ENCODE measurements at regions not wholly inside any gene's neighbourhood (a gene's known extent, or its start where the extent isn't known, plus 50 kb on each side); places are given as distances from the start of the nearest gene placed in this dataset.

GRCh38 chr11:29029452-29029851, 921.3 kb downstream of the METTL15 start:
- no peaks in the 10 kb centered on the region for H3K4me1 Mint-ChIP-seq
- intact Hi-C loops (cut with DNase I, micrococcal nuclease): no loop called here
- no peak for ATAC-seq

GRCh38 chr11:29027436-29027835, 919.2 kb downstream of the METTL15 start:
- Mint-ChIP-seq H3K36me3 (ENCODE audit: low read depth) (no peaks in the 10 kb centered on the region), H3K27me3 (no peaks in the 10 kb centered on the region), H3K9me3 (ENCODE audit: low read depth) (peaks cover 8% of the 10 kb centered on the region), H3K27ac (no peak overlapping the region), H3K4me1 (no peaks in the 10 kb centered on the region), H3K4me3 (no peak overlapping the region)
- intact Hi-C loops (cut with DNase I, micrococcal nuclease): no loop called here
- no peak for DNase-seq
- ChIA-PET CTCF (no interaction called here), POLR2A (no interaction called here)
- no peak for ATAC-seq

More at GRCh38 chr11:29029452-29029851, 921.3 kb downstream of the METTL15 start:
- no peaks in the 10 kb centered on the region for H3K27me3 Mint-ChIP-seq
- CTCF ChIA-PET: interaction anchor here (1.2 kb wide), 1 partner anchor 12 kb away, joined by 4 read pairs; no protein-coding TSS in a partner anchor
- no peaks in the 10 kb centered on the region for H3K36me3 Mint-ChIP-seq (ENCODE audit: low read depth)
- no peak overlapping the region for H3K27ac Mint-ChIP-seq
- POLR2A ChIA-PET: no interaction called here
- peaks cover 8% of the 10 kb centered on the region for H3K9me3 Mint-ChIP-seq (ENCODE audit: low read depth)
- H3K4me3 Mint-ChIP-seq: no peak overlapping the region
- no peak for DNase-seq

GRCh38 chr11:29026286-29026685, 918.1 kb downstream of the METTL15 start:
- ChIA-PET POLR2A (no interaction called here), CTCF (no interaction called here)
- intact Hi-C loops (cut with DNase I, micrococcal nuclease): no loop called here
- Mint-ChIP-seq H3K4me3 (no peak overlapping the region), H3K9me3 (ENCODE audit: low read depth) (peaks cover 11% of the 10 kb centered on the region), H3K4me1 (no peaks in the 10 kb centered on the region), H3K27me3 (no peaks in the 10 kb centered on the region), H3K36me3 (ENCODE audit: low read depth) (no peaks in the 10 kb centered on the region), H3K27ac (no peak overlapping the region)
- DNase-seq: no peak
- no peak for ATAC-seq

DNA sequence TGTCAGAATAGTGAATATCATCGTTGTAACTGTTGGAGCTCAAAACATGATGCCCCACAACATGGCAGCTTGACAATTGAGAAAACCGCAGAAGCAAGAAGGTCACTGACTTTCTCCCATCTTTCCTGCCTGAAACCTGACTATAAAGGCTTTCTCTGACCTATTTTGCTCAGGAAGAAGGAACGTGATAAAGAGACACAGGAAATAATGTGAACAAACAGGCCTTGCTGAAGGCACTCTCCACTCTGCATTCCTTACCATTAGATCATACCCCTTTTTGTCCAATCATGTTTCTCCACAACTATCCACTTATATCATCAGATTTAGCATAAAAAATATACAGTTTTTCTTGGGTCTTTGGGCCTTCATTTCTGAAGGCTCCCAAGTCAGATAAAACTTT, 916.8 kb downstream of the METTL15 start:
- peaks cover 11% of the 10 kb centered on the region for H3K9me3 Mint-ChIP-seq (ENCODE audit: low read depth)
- no peak overlapping the region for H3K4me3 Mint-ChIP-seq
- CTCF ChIA-PET: no interaction called here
- DNase-seq (no peak), ATAC-seq (no peak)
- POLR2A ChIA-PET: no interaction called here
- no peaks in the 10 kb centered on the region for H3K36me3 Mint-ChIP-seq (ENCODE audit: low read depth)
- H3K27me3 Mint-ChIP-seq: no peaks in the 10 kb centered on the region
- intact Hi-C loops (cut with DNase I, micrococcal nuclease): no loop called here
- H3K27ac Mint-ChIP-seq: no peak overlapping the region
- H3K4me1 Mint-ChIP-seq: no peaks in the 10 kb centered on the region

- H3K4me1 Mint-ChIP-seq: no peaks in the 10 kb centered on the region
- no peak for DNase-seq
- ChIA-PET CTCF (no interaction called here), POLR2A (no interaction called here)
- intact Hi-C loops (cut with DNase I, micrococcal nuclease): no loop called here
- H3K27ac Mint-ChIP-seq: no peak overlapping the region
- peaks cover 11% of the 10 kb centered on the region for H3K9me3 Mint-ChIP-seq (ENCODE audit: low read depth)
- H3K27me3 Mint-ChIP-seq: no peaks in the 10 kb centered on the region
- ATAC-seq: no peak
- H3K36me3 Mint-ChIP-seq (ENCODE audit: low read depth): no peaks in the 10 kb centered on the region
- H3K4me3 Mint-ChIP-seq: no peak overlapping the region
Observed at GRCh38 chr11:29024386-29024785, 916.2 kb downstream of the METTL15 start.

DNA sequence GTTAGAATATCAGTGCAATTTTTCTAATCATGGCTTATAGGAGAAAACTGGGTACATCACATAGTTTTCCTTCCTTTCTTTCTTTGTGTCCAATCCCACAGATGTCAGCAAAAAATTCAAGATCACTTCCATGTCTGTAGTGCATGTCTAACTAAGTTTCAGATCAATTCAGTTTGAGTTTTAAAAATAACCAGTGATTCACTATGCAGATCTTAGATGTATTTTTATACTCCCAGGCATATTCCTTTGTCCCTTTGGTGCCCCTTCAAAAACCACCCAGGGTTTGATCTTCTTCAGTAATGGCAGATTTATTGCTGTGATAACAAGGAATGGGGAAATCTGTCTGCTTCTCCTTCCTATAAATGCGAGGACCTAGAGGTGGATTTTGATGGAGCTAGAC, 915.6 kb downstream of the METTL15 start:
- Mint-ChIP-seq H3K36me3 (ENCODE audit: low read depth) (no peaks in the 10 kb centered on the region), H3K4me1 (no peaks in the 10 kb centered on the region), H3K27ac (no peak overlapping the region), H3K9me3 (ENCODE audit: low read depth) (peaks cover 11% of the 10 kb centered on the region), H3K4me3 (no peak overlapping the region), H3K27me3 (no peaks in the 10 kb centered on the region)
- ChIA-PET CTCF (no interaction called here), POLR2A (no interaction called here)
- intact Hi-C loops (cut with DNase I, micrococcal nuclease): no loop called here
- ATAC-seq: no peak
- DNase-seq: no peak

- ATAC-seq (no peak), DNase-seq (no peak)
- no peaks in the 10 kb centered on the region for H3K27me3 Mint-ChIP-seq
- intact Hi-C loops (cut with DNase I, micrococcal nuclease): no loop called here
- CTCF ChIA-PET: no interaction called here
- H3K4me1 Mint-ChIP-seq: no peaks in the 10 kb centered on the region
- H3K36me3 Mint-ChIP-seq (ENCODE audit: low read depth): no peaks in the 10 kb centered on the region
- no peak overlapping the region for H3K4me3 Mint-ChIP-seq
- no peak overlapping the region for H3K27ac Mint-ChIP-seq
- POLR2A ChIA-PET: no interaction called here
- H3K9me3 Mint-ChIP-seq (ENCODE audit: low read depth): peaks cover 7% of the 10 kb centered on the region
Observed at GRCh38 chr11:29022676-29023075, 914.5 kb downstream of the METTL15 start.

DNA sequence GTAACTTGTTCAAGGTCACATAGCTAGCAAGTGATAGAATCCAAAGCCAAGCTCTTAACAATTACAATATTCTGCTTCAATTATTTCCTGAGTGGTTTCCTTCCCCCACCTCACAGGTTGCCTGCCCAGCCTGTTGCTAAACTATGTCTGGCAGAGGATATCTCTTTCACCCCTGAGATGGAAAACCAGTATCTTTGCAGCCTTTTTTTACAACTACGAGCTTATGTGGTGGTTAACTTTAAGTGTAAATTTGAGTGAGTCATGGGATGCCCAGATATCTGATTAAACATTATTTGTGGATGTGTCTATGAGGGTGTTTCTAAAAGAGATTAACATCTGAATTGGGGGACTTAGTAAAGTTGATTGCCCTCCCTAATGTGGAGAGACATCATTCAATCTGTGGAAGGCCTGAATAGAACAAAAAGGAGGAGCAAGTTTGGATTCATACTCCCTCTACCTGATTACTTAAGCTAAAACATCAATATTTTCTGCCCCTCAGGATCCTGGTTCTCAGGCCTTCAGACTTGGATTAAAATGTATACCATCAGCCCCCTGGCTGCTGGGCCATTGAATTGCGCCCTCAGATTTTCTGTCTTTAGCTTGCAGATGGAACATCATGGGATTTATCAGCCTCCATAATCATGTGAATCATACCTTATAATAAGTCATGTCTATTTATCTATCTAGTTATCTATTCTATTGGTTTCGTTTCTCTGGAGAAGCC, 911.9 kb downstream of the METTL15 start:
- Mint-ChIP-seq H3K36me3 (ENCODE audit: low read depth) (no peaks in the 10 kb centered on the region), H3K27ac (no peak overlapping the region)
- POLR2A ChIA-PET: no interaction called here

GRCh38 chr11:29018631-29019030, 910.4 kb downstream of the METTL15 start:
- ATAC-seq: no peak
- Mint-ChIP-seq H3K27me3 (no peaks in the 10 kb centered on the region), H3K9me3 (ENCODE audit: low read depth) (peaks cover 6% of the 10 kb centered on the region), H3K4me1 (no peaks in the 10 kb centered on the region), H3K36me3 (ENCODE audit: low read depth) (no peaks in the 10 kb centered on the region), H3K4me3 (no peak overlapping the region), H3K27ac (no peak overlapping the region)
- DNase-seq: no peak
- CTCF ChIA-PET: no interaction called here
- intact Hi-C loops (cut with DNase I, micrococcal nuclease): no loop called here
- POLR2A ChIA-PET: no interaction called here

More for the DNA sequence above, 911.9 kb downstream of the METTL15 start:
- no peaks in the 10 kb centered on the region for H3K27me3 Mint-ChIP-seq
- H3K4me3 Mint-ChIP-seq: no peak overlapping the region
- DNase-seq: no peak
- H3K9me3 Mint-ChIP-seq (ENCODE audit: low read depth): peaks cover 6% of the 10 kb centered on the region
- no peaks in the 10 kb centered on the region for H3K4me1 Mint-ChIP-seq
- no peak for ATAC-seq
- CTCF ChIA-PET: no interaction called here
- intact Hi-C loops (cut with DNase I, micrococcal nuclease): no loop called here

GRCh38 chr11:29017941-29018340, 909.8 kb downstream of the METTL15 start:
- CTCF ChIA-PET: no interaction called here
- Mint-ChIP-seq H3K4me1 (no peaks in the 10 kb centered on the region), H3K27ac (no peak overlapping the region), H3K27me3 (no peaks in the 10 kb centered on the region), H3K4me3 (no peak overlapping the region), H3K9me3 (ENCODE audit: low read depth) (peaks cover 6% of the 10 kb centered on the region), H3K36me3 (ENCODE audit: low read depth) (no peaks in the 10 kb centered on the region)
- DNase-seq (no peak), ATAC-seq (no peak)
- intact Hi-C loops (cut with DNase I, micrococcal nuclease): no loop called here
- POLR2A ChIA-PET: no interaction called here

DNA sequence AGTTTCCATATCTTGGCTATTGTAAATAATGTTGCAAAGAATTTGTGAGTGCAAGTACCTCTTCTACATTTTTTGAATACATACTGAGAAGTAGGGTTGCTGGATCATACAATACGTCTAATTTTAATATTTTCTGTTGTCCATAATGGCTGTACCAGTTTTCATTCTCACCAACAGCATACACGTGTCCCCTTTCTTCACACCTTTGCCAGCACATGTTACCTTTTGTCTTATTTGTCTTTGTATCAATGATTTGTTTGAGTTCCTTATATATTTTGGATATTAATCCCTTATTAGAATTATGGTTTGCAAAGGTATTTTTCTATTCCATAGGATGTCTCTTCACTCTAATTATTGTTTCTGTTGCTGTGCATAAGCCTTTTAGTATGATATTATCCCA, 904.3 kb downstream of the METTL15 start:
- H3K9me3 Mint-ChIP-seq (ENCODE audit: low read depth): peaks cover 7% of the 10 kb centered on the region
- no peak overlapping the region for H3K27ac Mint-ChIP-seq
- intact Hi-C loops (cut with DNase I, micrococcal nuclease): no loop called here
- no peaks in the 10 kb centered on the region for H3K4me1 Mint-ChIP-seq
- no peaks in the 10 kb centered on the region for H3K27me3 Mint-ChIP-seq
- no peak overlapping the region for H3K4me3 Mint-ChIP-seq
- DNase-seq (no peak), ATAC-seq (no peak)
- no peaks in the 10 kb centered on the region for H3K36me3 Mint-ChIP-seq (ENCODE audit: low read depth)
- ChIA-PET CTCF (no interaction called here), POLR2A (no interaction called here)

DNA sequence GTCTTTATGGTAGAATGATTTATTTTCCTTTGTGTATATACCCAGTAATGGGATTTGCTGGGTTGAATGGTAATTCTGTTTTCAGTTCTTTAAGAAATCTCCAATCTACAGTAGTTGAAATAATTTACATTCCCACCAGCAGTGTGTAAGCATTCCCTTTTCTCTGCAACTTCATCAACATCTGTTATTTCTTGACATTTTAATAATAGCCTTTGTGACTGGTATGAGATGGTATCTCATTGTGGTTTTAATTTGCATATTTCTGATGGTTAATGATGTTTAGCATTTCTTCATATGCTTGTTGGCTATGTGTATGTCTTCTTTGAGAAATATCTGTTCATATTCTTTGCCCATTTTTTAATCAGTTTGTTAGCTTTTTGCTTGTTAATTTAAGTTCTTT, 901.2 kb downstream of the METTL15 start:
- POLR2A ChIA-PET: no interaction called here
- H3K4me1 Mint-ChIP-seq: no peaks in the 10 kb centered on the region
- ATAC-seq (no peak), DNase-seq (no peak)
- intact Hi-C loops (cut with DNase I, micrococcal nuclease): no loop called here
- no peaks in the 10 kb centered on the region for H3K27me3 Mint-ChIP-seq
- no peak overlapping the region for H3K4me3 Mint-ChIP-seq
- peaks cover 8% of the 10 kb centered on the region for H3K9me3 Mint-ChIP-seq (ENCODE audit: low read depth)
- CTCF ChIA-PET: no interaction called here
- no peaks in the 10 kb centered on the region for H3K36me3 Mint-ChIP-seq (ENCODE audit: low read depth)
- H3K27ac Mint-ChIP-seq: no peak overlapping the region

DNA sequence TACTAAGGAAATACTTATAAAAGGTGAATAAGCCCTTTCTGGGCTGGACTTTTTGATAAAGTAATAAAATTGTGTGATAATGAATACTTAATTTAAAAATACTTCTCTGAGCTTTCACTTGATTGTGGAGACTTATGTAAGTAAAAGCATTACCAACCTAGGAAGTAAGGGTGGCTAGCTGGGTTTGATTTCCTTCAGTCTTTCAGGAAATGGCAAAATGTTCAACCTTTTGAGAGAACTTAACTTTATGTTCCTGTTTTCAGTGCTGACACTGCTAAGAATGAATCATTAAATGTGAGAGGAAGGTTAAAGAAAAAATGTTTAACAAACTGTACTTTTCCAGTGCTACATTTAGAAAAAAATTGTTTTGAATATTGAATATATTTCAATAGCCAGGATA, 900.3 kb downstream of the METTL15 start:
- DNase-seq: no peak
- Mint-ChIP-seq H3K27ac (no peak overlapping the region), H3K4me1 (no peaks in the 10 kb centered on the region), H3K36me3 (ENCODE audit: low read depth) (no peaks in the 10 kb centered on the region), H3K27me3 (no peaks in the 10 kb centered on the region), H3K9me3 (ENCODE audit: low read depth) (peaks cover 8% of the 10 kb centered on the region), H3K4me3 (no peak overlapping the region)
- ChIA-PET CTCF (no interaction called here), POLR2A (no interaction called here)
- no peak for ATAC-seq
- intact Hi-C loops (cut with DNase I, micrococcal nuclease): no loop called here

Data from activated CD4-positive, alpha-beta T cell treated with anti-CD3 and anti-CD28 coated beads for 36 hours (primary cell).